ENCODE measurements at regions not wholly inside any gene's neighbourhood (a gene's known extent, or its start where the extent isn't known, plus 50 kb on each side); places are given as distances from the start of the nearest gene placed in this dataset.
"Not testable (repeated sequence)": the region's sequence is repeated elsewhere in the genome, so short reads cannot be mapped to it uniquely, and the experiment has no call there.

- no peak for DNase-seq
- H3K36me3 Mint-ChIP-seq (ENCODE audit: low read depth), result no peaks in the 10 kb centered on the region
- no peak overlapping the region for H3K4me3 Mint-ChIP-seq
- peaks cover 2% of the 10 kb centered on the region for H3K9me3 Mint-ChIP-seq
- no peaks in the 10 kb centered on the region for H3K4me1 Mint-ChIP-seq
- ChIA-PET CTCF (no interaction called here), POLR2A (no interaction called here)
- peaks cover 2% of the 10 kb centered on the region for H3K27me3 Mint-ChIP-seq
- H3K27ac Mint-ChIP-seq, result no peak overlapping the region
Measured at GRCh38 chr6:169108753-169109152, 144.9 kb downstream of the THBS2 start.

- Mint-ChIP-seq H3K4me1 (no peaks in the 10 kb centered on the region), H3K27me3 (no peaks in the 10 kb centered on the region), H3K36me3 (ENCODE audit: low read depth) (no peaks in the 10 kb centered on the region), H3K9me3 (peaks cover 2% of the 10 kb centered on the region), H3K27ac (no peak overlapping the region), H3K4me3 (no peak overlapping the region)
- CTCF ChIA-PET, result no interaction called here
- DNase-seq, result no peak
- POLR2A ChIA-PET, result no interaction called here
Measured at GRCh38 chr6:169106176-169106575, 147.5 kb downstream of the THBS2 start.

GRCh38 chr6:169101981-169102380, 151.7 kb downstream of the THBS2 start:
- POLR2A ChIA-PET, result no interaction called here

GRCh38 chr6:169101036-169101805, 152.4 kb downstream of the THBS2 start:
- CTCF ChIA-PET, result no interaction called here
- H3K9me3 Mint-ChIP-seq, result no peaks in the 10 kb centered on the region

More at GRCh38 chr6:169101981-169102380, 151.7 kb downstream of the THBS2 start:
- Mint-ChIP-seq H3K36me3 (ENCODE audit: low read depth) (no peaks in the 10 kb centered on the region), H3K4me3 (no peak overlapping the region), H3K4me1 (no peaks in the 10 kb centered on the region), H3K27me3 (no peaks in the 10 kb centered on the region), H3K9me3 (no peaks in the 10 kb centered on the region), H3K27ac (no peak overlapping the region)
- CTCF ChIA-PET, result no interaction called here
- no peak for DNase-seq

GRCh38 chr6:169099411-169100202, 154.0 kb downstream of the THBS2 start:
- POLR2A ChIA-PET, result no interaction called here
- H3K9me3 Mint-ChIP-seq, result peaks cover 4% of the 10 kb centered on the region
- no peak overlapping the region for H3K27ac Mint-ChIP-seq
- no peak overlapping the region for H3K4me3 Mint-ChIP-seq
- H3K27me3 Mint-ChIP-seq, result no peaks in the 10 kb centered on the region
- CTCF ChIA-PET, result no interaction called here
- no peaks in the 10 kb centered on the region for H3K4me1 Mint-ChIP-seq
- no peaks in the 10 kb centered on the region for H3K36me3 Mint-ChIP-seq (ENCODE audit: low read depth)
- no peak for DNase-seq

More at GRCh38 chr6:169101036-169101805, 152.4 kb downstream of the THBS2 start:
- no peak for DNase-seq
- Mint-ChIP-seq H3K27ac (no peak overlapping the region), H3K4me1 (no peaks in the 10 kb centered on the region), H3K36me3 (ENCODE audit: low read depth) (no peaks in the 10 kb centered on the region), H3K4me3 (no peak overlapping the region), H3K27me3 (no peaks in the 10 kb centered on the region)
- POLR2A ChIA-PET, result no interaction called here

- H3K4me3 Mint-ChIP-seq; POLR2A ChIA-PET; CTCF ChIA-PET; H3K9me3 Mint-ChIP-seq; DNase-seq; H3K27me3 Mint-ChIP-seq; H3K36me3 Mint-ChIP-seq (ENCODE audit: low read depth); H3K4me1 Mint-ChIP-seq; H3K27ac Mint-ChIP-seq: not testable (repeated sequence)
Measured at GRCh38 chr6:169098651-169099050, 155.0 kb downstream of the THBS2 start.

GRCh38 chr6:169098116-169098515, 155.5 kb downstream of the THBS2 start:
- no peaks in the 10 kb centered on the region for H3K4me1 Mint-ChIP-seq
- CTCF ChIA-PET, result no interaction called here
- peaks cover 7% of the 10 kb centered on the region for H3K9me3 Mint-ChIP-seq

GRCh38 chr6:169097381-169097959, 156.2 kb downstream of the THBS2 start:
- H3K4me1 Mint-ChIP-seq, result no peaks in the 10 kb centered on the region
- peaks cover 7% of the 10 kb centered on the region for H3K9me3 Mint-ChIP-seq
- no peaks in the 10 kb centered on the region for H3K27me3 Mint-ChIP-seq
- CTCF ChIA-PET, result no interaction called here
- no peaks in the 10 kb centered on the region for H3K36me3 Mint-ChIP-seq (ENCODE audit: low read depth)
- no peak for DNase-seq
- H3K4me3 Mint-ChIP-seq, result no peak overlapping the region
- no peak overlapping the region for H3K27ac Mint-ChIP-seq
- POLR2A ChIA-PET, result no interaction called here

More at GRCh38 chr6:169098116-169098515, 155.5 kb downstream of the THBS2 start:
- no peak for DNase-seq
- POLR2A ChIA-PET, result no interaction called here
- Mint-ChIP-seq H3K27me3 (no peaks in the 10 kb centered on the region), H3K27ac (no peak overlapping the region), H3K4me3 (no peak overlapping the region), H3K36me3 (ENCODE audit: low read depth) (no peaks in the 10 kb centered on the region)

GRCh38 chr6:169096388-169096787, 157.3 kb downstream of the THBS2 start:
- CTCF ChIA-PET, result no interaction called here
- Mint-ChIP-seq H3K4me3 (no peak overlapping the region), H3K4me1 (no peaks in the 10 kb centered on the region), H3K27ac (no peak overlapping the region), H3K9me3 (peaks cover 7% of the 10 kb centered on the region), H3K36me3 (ENCODE audit: low read depth) (no peaks in the 10 kb centered on the region), H3K27me3 (no peaks in the 10 kb centered on the region)
- DNase-seq, result no peak
- POLR2A ChIA-PET, result no interaction called here

- peaks cover 11% of the 10 kb centered on the region for H3K9me3 Mint-ChIP-seq
- no peak for DNase-seq
- no peaks in the 10 kb centered on the region for H3K4me1 Mint-ChIP-seq
- no peaks in the 10 kb centered on the region for H3K27me3 Mint-ChIP-seq
- no peaks in the 10 kb centered on the region for H3K36me3 Mint-ChIP-seq (ENCODE audit: low read depth)
- no peak overlapping the region for H3K27ac Mint-ChIP-seq
- no peak overlapping the region for H3K4me3 Mint-ChIP-seq
- CTCF ChIA-PET, result no interaction called here
- POLR2A ChIA-PET, result no interaction called here
Measured at GRCh38 chr6:169095153-169095552, 158.5 kb downstream of the THBS2 start.

GRCh38 chr6:169094552-169094950, 159.1 kb downstream of the THBS2 start:
- H3K27ac Mint-ChIP-seq, result no peak overlapping the region
- peaks cover 16% of the 10 kb centered on the region for H3K9me3 Mint-ChIP-seq
- no peak for DNase-seq
- ChIA-PET CTCF (no interaction called here), POLR2A (no interaction called here)
- H3K4me1 Mint-ChIP-seq, result no peaks in the 10 kb centered on the region
- H3K4me3 Mint-ChIP-seq, result no peak overlapping the region
- no peaks in the 10 kb centered on the region for H3K27me3 Mint-ChIP-seq
- H3K36me3 Mint-ChIP-seq (ENCODE audit: low read depth), result no peaks in the 10 kb centered on the region

GRCh38 chr6:169093770-169094551, 159.7 kb downstream of the THBS2 start:
- peaks cover 19% of the 10 kb centered on the region for H3K9me3 Mint-ChIP-seq

More at GRCh38 chr6:169093770-169094551, 159.7 kb downstream of the THBS2 start:
- Mint-ChIP-seq H3K36me3 (ENCODE audit: low read depth) (no peaks in the 10 kb centered on the region), H3K27ac (no peak overlapping the region), H3K4me1 (no peaks in the 10 kb centered on the region), H3K27me3 (no peaks in the 10 kb centered on the region), H3K4me3 (no peak overlapping the region)
- ChIA-PET CTCF (no interaction called here), POLR2A (no interaction called here)
- no peak for DNase-seq

Measured in activated CD4-positive, alpha-beta T cell treated with anti-CD3 and anti-CD28 coated beads, Interleukin-2, amount 10 ng/mL, durations not matched to agents 7 days and 5 days (primary cell).